ENCODE measurements at regions not wholly inside any gene's neighbourhood (a gene's known extent, or its start where the extent isn't known, plus 50 kb on each side); places are given as distances from the start of the nearest gene placed in this dataset.

DNA sequence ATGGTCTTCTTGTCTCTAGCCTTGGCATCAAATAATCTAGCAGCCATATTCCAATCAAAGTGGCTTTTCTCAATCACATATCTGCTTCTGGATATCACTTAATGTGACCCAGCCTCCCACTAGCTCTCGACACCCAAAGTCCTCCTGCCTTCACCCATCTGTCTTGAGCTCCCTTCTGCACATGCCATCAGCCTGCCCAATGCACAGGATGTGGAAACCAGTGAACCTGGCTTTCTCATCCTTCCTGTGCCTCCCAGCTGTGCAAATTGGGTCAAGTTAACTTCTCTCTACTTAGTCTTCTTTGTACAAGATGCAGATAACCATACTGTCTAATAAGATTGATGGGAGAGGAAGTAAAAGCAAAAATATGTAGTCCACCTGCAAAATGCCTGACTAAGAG is 257.9 kb upstream of the PITRM1 start:
- DNase-seq (ENCODE audit: low read depth, low spot score) = no peak

DNA sequence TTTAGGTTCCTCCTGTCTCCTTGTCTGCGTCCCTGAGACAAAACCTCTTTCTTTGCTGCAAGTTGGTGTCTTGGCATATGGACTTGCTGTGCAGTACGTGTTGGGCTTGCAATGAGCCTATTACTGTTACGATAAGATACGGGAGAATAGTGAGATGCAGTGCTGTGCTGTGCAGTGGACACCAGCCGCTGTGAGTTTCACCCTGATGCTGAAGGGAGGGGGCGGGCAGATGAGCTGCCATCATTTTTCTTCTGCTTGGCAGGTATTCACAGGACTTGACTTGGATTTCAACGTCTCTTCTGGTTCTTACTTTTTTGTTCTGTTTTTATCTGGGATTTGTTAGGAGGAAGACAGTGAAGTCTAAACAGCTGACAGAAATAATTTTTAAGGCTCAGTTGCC is 257.1 kb upstream of the PITRM1 start:
- no peak for DNase-seq (ENCODE audit: low read depth, low spot score)

DNA sequence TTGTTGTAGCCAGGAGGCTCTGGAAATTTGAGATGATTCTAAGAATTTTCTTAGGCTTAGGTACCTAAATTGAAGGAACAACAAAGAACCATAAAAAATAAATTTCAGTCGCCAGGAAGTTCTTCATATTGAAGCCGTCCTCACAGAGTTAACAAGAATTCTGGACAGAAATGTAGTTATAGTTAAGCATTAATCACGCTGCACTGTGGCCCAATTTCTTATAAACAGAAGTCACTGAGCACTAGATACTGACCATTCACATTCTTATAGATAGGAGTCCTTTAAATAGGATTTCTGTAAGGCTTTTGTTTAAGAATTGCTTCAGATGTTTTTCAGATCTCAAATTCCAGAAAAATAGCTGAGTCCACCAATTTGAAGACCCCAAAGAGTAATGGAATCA is 256.2 kb upstream of the PITRM1 start:
- no peak for DNase-seq (ENCODE audit: low read depth, low spot score)

DNA sequence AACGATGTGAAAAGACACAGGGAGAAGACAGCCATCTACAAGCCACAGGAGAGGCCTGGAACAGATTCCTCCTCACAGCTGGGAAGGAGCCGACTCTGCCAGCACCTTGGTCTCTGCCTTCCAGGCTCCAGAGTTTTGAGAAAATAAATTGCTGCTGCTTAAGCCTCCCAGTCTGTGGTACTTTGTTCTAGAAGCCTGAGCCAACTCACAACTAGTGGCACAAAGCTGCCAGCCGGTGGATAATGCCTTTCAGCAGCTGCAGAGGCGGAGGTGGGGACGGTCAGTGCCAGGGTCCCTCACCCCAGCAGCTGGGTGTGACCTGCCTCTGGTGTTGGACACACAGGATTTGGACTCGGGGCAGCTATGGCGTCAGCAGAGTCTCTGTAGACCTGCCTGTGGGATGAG is 255.4 kb upstream of the PITRM1 start:
- DNase-seq (ENCODE audit: low read depth, low spot score) = no peak

DNA sequence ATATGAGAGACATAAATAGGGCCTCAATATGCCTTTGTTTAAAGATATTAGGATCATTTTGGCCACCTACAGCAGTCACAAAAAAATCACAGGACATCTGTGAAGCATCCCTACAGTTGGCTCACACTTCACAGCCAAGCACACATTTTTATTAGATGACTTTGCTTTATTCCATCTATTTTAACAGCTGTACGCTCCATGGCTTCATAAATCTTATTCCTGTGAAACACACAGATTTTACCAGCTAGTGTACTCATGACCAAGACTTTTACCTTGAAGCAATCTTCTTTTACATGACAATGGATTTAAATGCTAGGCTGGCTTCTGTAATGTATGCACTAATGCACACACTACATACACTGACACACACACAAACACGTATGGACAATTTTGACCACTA is 254.8 kb upstream of the PITRM1 start:
- DNase-seq (ENCODE audit: low read depth, low spot score) = no peak

DNA sequence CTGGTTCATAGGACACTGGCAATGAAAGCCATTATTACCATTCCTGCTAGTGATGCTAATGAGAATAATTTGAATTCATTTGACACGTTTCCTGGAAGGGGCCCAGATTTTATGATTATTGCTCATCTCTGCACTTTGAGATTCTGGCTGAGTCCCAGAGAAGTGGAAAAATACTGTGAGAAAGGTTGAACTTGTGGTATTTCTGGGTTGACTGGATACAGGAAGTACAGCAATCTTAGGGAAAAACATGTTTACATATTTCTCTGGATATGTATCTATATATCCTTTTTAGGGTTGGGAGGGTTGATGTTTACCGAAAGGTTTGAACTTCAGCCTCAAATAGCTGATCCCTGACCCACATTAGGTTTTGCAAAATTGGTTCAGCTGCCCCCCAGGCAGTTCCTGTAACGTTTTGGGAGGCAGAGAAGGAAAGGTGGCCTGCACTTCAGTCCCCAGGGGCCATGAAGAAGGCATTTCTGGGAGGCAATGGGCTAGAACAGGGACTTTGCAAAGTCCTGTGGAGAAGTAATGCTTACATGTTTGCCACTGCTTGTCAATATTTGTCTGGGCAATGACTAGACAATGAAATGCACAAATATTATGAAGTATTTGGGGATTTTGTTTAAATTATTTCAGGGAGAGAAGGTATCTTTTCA is 253.7 kb upstream of the PITRM1 start:
- DNase-seq (ENCODE audit: low read depth, low spot score) = no peak

DNA sequence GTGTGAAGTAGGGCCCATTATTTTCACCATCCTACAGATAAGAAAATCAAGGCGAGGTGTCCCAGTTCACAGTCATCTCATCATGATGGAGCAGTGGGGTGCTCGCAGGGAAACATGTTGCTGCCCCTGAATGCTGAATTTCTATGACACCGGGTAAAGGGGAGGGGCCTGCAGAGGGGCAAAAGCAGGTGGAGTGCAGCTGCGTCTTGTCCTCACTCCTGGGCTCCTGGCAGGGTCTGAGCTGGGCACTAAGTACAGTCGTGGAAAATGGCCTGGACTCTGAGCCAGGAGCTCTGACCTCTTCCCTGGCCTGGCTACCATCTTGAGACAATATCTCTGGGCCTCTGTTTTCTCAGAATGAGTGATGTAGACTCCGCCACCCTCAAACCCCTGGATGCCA is 253.1 kb upstream of the PITRM1 start:
- no peak for DNase-seq (ENCODE audit: low read depth, low spot score)

DNA sequence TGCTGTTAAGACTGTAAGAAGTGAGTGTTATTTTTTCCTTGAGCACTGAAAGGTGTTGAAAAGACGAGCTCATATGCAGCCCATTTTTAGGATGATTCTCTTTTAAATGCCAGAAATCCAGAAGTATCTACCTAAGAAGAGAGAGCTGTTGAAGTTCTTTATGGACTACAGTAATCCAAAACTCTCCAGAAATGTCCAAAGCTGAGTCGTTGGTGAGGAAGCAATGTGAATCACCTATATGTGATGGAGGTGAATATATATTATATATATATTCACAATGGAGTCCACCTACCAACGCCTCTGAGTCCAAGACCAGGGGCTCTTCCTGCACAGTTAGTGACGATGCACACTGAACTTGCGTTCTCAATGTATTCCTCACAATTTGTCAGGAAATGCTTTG is 252.7 kb upstream of the PITRM1 start:
- no peak for DNase-seq (ENCODE audit: low read depth, low spot score)

DNA sequence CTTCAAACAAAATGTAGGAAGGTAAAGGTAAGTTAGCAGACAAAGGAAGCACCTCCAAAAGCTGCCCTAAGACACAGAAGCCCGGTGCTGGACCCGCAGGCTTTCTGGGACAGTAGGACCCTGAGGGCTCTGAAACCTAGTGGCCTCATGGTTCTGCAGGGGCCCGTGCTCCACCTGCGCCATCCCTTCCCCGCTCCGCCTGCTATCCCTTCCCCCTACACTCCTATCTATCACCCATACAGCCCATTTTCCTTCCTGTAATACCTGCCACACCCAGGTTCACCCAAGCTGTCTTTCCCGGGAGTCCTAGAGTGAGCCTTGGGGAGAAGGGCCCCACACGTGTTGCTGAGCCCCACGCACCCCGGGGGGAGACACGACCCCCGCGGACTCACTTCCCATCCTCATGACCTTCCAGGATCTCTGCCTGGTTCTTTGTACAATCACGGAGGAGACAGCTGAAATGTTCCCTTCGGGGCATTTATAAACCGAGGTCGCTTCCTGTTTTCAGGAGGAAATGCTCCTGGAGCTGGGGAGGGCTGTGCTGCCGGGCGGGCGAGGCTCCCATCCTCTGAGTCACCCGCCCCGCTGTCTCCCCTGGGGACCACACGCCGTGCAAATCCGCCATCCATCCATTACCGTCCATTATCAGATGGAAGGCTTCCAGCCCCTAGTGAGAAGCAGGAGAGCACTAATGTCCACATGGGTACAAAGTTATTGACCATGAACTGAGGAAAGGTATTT is 251.7 kb upstream of the PITRM1 start:
- no peak for DNase-seq (ENCODE audit: low read depth, low spot score)

DNA sequence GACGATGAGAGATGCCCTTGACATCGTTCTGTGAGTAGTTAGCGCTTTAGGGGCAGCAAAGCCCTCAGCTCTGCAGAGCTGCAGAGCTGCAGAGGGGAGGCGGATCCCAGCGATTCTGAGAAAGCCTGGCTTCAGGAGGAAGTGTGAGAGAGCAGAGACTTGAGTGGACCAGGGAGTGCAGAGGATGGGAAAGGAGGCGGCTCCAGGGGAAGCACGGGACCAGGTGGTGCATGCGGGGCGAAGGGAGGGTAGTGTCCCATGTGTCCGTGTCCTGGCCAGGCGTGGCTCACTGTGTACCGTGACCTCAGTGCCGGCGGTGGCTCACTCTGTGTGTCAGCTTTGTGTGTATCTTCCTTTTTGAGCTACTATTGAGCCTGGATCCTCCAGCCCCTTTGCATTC is 250.8 kb upstream of the PITRM1 start:
- no peak for DNase-seq (ENCODE audit: low read depth, low spot score)

DNA sequence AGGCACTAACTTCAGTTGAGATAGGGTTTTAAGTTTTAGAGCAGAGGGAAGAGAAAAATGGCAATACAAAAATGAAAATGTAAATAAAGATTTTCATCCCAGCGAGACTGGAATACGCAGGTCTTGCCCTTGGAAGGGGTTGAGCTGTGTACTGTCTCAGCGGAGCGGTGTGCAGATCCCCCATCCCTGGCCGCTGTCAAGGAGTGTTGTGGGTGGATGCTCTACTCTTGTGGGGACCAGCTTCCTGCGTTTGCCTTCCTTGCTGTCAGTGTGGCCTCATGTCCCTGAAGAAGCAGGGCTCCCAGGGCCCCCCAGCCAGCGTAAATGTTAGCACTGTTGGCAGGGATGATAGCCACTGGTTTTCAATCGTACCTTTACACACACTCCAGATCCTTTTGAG is 249.7 kb upstream of the PITRM1 start:
- no peak for DNase-seq (ENCODE audit: low read depth, low spot score)

DNA sequence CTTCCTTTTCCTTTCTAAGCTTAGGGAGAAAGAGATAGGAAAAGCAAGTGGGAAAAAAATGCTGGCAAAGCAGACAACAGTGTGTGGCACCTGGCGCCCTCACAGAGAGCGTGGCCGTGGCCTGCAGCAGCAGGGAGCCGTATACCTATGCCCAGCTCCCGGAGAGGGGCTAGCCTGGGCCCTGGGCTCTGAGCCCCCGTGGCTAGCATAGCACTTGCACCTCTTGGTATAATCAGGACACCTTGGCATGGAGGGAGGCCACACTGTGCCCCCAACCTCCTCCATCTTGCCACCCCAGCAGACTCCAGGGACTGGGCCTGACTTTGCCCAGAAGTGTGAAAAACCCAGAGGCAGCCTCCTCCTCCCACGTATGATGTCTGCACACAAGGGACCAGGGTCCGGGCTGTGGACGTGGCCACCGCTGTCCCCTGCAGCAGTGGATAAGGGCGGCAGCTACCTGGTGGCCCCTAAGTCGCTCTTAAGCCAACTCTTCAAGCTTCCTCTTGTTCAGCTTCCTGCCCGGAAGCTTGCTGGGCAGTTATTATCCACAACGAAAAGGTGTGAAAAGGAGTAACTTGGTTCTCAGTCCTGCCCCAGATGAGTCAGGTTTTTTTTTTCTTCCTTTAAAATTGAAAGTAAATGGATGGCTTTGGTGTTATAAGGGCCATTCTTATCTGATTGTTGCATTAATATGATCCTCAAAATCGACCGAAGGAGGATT is 249.1 kb upstream of the PITRM1 start:
- no peak for DNase-seq (ENCODE audit: low read depth, low spot score)

DNA sequence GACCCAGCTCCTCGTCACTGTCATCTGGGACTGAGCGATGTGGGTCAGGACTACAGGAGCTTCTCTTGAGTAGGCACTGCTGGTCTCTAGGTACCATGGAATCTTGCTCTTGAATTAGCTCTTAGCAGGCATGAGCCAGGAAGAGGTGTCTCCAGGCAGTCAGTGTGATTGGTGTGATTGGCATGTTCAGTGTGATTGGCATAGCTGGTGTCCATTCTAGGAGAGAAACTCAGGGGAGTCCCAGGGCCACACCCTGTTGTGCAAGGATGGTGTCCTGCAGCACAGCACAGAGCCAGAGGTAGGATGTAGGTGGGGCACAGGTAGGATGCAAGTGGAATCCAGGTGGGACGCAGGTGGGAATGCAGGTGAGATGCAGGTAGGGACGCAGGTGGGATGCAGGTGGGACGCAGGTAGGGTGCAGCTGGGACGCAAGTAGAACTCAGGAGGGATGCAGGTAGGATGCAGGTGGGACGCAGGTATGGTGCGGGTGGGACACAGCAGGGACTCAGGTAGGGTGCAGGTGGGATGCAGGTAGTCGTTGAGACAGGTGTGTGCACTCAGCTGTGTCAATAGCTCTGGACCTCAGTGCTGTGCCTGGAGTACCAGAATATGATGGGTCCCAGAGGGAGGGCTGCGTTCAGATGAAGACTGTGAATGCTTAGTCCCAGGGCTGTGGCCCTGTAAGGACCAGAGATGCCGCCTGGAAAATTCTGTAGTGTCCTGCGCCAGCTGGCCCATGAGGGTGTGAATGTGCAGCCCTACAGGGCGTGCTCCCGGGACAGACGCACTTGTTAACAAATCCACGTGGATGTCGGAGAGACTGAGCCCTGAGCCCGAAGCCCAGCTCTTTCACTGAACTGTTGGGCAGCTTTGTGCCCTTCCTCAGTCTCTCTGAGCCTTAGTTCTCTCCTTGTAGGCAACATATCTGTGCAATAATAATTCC is 248.2 kb upstream of the PITRM1 start:
- no peak for DNase-seq (ENCODE audit: low read depth, low spot score)

DNA sequence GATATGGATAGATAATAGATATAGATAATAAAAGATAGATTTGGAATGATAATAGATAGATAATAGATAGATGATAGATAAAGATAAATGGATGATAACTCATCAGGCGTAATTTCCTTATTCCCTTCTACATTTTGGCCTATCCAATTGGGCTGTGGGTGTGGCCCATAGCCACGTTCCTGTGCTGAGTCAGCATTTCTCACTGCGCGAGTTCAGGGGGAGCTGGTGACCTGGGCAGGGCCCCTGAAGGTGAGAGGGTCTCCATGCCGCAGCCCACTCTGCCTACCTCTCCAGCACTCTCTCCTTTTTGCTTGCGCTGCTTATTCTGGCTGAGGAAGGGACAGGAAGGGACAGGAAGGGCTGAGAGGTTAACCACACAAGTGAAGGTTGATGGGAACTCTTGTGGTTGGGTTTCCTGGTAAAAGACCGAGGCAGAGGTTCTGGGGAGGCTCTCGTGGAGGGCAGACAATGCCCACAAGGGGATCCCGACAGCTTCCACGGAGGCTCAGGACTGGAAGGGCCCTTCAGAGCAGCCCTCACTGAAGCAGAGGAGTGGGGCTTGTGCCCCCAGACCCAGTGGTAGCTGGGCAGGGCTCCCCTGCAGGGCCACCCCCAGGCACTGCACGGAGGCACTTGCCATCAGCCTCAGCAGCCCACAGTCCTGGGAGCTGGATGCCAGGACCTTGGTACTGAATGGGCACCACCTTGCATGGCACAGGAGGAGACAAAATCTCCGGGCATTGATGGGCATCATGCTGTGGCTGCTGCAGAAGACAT is 247.3 kb upstream of the PITRM1 start:
- DNase-seq (ENCODE audit: low read depth, low spot score) = no peak

DNA sequence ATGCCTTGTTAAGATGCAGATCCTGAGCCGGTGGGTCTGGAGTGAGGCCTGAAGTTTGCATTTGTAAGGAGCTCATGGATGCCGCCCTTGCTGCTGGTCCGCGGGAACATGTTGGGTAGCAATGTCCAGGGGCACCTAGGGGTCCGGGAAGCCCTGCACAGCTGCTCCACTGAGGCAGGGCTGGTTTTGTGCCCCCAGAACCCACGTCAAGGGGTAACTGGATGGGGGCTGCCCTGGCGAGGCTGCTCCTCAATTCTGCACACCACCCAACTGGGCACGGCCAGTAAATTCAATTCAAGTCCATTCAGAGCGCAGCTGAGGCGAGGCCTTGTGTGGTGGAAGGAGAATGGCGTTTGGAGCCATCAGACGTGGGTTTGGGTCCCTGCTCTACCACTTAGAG is 246.3 kb upstream of the PITRM1 start:
- no peak for DNase-seq (ENCODE audit: low read depth, low spot score)

DNA sequence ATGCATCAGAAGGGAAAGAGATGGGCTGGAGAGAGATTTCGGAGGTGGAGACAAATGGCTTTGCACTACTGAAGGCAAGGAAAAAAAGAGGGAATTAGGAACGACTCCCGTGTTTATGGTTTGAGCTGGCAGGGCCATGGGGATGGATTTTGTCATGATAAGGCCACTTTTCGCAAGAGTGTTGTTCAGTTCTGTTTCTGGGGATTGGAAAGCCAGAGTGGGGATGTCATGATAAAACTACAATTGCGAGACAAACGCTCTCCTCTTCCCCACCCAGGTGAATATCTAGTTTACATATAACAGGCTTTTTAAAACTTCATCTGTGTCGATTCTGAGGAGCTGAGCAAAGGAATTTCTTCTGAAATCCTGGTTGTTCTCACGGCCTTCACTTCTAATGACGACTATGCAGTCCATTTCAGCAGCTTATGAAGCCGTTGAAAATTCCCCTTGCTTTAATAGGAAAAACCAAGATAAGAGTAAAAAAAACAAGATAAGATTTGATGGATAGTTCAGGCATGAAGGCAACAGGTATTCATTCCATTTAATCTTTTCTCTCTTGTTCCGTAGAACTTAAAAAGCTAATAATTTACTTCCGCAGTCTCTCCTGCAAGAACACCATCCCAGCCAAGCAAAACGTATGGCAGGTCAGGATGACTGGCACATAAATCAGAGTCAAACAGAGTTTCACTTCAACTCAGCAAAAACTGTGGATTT is 245.6 kb upstream of the PITRM1 start:
- DNase-seq (ENCODE audit: low read depth, low spot score) = no peak

DNA sequence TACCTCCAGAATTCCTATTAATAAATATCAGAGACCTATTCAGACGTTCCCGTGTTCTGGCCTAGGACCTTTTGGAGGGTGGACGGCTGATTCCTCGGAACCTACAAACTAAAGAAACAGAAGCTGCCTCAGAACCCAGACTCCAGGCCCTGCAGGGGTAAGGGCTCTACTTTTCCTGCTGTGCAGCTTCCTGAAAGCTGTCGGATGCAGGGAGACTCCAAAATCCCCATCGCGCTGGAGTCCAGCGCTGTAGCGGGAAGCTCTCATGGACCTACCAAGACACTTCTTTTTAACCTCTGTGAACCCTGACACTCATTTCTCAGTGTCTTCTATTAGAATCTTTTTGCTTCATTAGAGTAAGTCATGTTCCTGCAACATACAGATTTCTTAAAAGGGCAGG is 244.5 kb upstream of the PITRM1 start:
- DNase-seq (ENCODE audit: low read depth, low spot score) = no peak

DNA sequence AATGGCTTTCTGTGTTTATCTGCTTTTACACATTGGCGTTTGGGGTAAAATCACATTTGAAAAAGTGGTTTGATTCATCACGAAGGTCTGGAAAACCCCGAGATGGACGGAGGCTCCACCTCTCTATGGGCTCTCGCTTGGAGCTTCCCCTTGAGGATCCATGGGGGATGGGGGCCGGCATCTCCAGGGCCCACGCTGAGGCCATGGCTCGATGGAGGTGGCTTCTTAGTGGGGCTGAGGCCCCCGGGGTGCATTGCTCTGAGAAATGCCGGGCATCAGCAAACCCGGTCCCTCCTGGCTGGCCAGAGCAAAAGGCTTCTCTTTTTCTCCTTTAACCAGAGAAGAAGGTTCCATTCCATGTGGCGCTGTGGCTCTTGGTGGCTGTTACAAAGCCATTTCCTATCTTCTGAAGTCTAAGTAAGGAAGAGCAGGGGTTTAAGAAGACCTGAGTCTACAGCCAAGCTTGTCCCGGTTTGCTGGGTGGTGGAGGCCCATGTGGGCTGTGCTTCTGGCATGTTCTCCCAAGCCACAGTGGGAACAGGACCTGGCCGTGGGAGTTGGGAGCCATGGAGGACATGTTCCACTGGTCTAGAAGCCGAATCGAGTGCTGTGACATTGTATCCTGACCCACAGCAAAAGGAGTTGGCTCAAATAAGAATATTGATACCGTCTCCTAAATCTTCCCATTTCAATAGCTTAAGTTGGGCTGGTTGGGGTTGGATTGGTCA is 243.5 kb upstream of the PITRM1 start:
- no peak for DNase-seq (ENCODE audit: low read depth, low spot score)

DNA sequence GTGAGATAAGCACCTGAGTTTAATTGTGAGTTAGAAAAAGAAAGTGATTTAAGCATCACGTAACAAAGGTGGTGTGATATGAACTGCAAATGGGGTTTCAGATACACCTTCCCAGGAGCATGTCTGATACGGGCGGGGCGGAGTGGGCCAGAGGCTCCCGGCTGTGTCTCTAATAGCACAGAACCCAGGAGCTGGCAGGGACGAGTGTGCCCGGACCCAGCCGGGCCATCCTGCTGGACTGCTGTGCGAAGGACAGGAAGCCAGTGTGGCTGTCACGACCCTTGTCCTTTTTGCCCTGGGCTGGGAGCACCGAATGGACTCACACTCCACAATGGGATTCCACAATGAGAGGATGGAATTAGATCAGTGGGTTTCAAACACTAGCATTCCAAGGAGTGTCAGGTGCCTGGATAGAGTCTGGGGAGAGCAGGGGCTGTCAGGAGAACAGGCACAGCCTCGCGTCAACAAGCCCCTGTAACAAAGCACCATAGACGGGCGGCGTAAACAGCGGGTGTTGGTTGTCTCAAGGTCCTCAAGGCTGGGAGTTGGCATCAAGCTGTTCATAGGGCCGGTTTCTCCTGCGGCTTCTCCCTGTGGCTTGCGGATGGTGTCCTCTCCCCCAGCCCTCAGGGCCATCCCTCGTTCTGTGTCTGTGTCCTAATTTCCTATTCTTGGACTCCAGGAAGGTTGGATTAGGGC is 242.6 kb upstream of the PITRM1 start:
- no peak for DNase-seq (ENCODE audit: low read depth, low spot score)

Data from activated CD4-positive, CD25-positive, alpha-beta regulatory T cell treated with anti-CD3 and anti-CD28 coated beads, Interleukin-2, amount 50 U/mL, for 16 hours (primary cell).